ENCODE measurements at regions not wholly inside any gene's neighbourhood (a gene's known extent, or its start where the extent isn't known, plus 50 kb on each side); places are given as distances from the start of the nearest gene placed in this dataset.

GRCh38 chr17:15006421-15007128, 258.6 kb downstream of the PMP22 start:
- no peak for DNase-seq (ENCODE audit: low read depth in 1 of 2, low spot score in 1 of 2)
- H3K9me3 ChIP-seq (ENCODE audit: low read depth), result no peaks in the 10 kb centered on the region

GRCh38 chr17:15000661-15001060, 264.5 kb downstream of the PMP22 start:
- no peak for DNase-seq (ENCODE audit: low read depth in 1 of 2, low spot score in 1 of 2)
- Histone ChIP-seq H3K4me1 (ENCODE audit: low read depth) (no peaks in the 10 kb centered on the region), H3K27me3 (no peaks in the 10 kb centered on the region), H3K36me3 (no peaks in the 10 kb centered on the region), H3K9me3 (ENCODE audit: low read depth) (no peaks in the 10 kb centered on the region), H3K4me3 (no peak overlapping the region), H3K27ac (no peak overlapping the region)
- no peak for TF ChIP-seq CTCF (IDR thresholded peaks at IDR 0.05; ENCODE audit: low read depth, low read length)

More at GRCh38 chr17:15006421-15007128, 258.6 kb downstream of the PMP22 start:
- Histone ChIP-seq H3K27ac (no peak overlapping the region), H3K36me3 (no peaks in the 10 kb centered on the region), H3K27me3 (no peaks in the 10 kb centered on the region), H3K4me1 (ENCODE audit: low read depth) (no peaks in the 10 kb centered on the region), H3K4me3 (no peak overlapping the region)
- TF ChIP-seq CTCF (IDR thresholded peaks at IDR 0.05; ENCODE audit: low read depth, low read length), result no peak

- H3K27me3 ChIP-seq, result no peaks in the 10 kb centered on the region
- H3K27ac ChIP-seq, result no peak overlapping the region
- TF ChIP-seq CTCF (IDR thresholded peaks at IDR 0.05; ENCODE audit: low read depth, low read length), result no peak
- DNase-seq (ENCODE audit: low read depth in 1 of 2, low spot score in 1 of 2), result no peak
- H3K36me3 ChIP-seq, result no peaks in the 10 kb centered on the region
- no peaks in the 10 kb centered on the region for H3K9me3 ChIP-seq (ENCODE audit: low read depth)
- H3K4me3 ChIP-seq, result no peak overlapping the region
- no peaks in the 10 kb centered on the region for H3K4me1 ChIP-seq (ENCODE audit: low read depth)
Observed at GRCh38 chr17:14997290-14997689, 267.8 kb downstream of the PMP22 start.

GRCh38 chr17:14986127-14986526, 279.0 kb downstream of the PMP22 start:
- H3K27ac ChIP-seq, result no peak overlapping the region
- TF ChIP-seq CTCF (IDR thresholded peaks at IDR 0.05; ENCODE audit: low read depth, low read length), result no peak
- no peaks in the 10 kb centered on the region for H3K36me3 ChIP-seq
- no peaks in the 10 kb centered on the region for H3K27me3 ChIP-seq
- H3K4me3 ChIP-seq, result no peak overlapping the region
- no peak for DNase-seq (ENCODE audit: low read depth in 1 of 2, low spot score in 1 of 2)
- H3K9me3 ChIP-seq (ENCODE audit: low read depth), result no peaks in the 10 kb centered on the region
- H3K4me1 ChIP-seq (ENCODE audit: low read depth), result no peaks in the 10 kb centered on the region

- Histone ChIP-seq H3K36me3 (no peaks in the 10 kb centered on the region), H3K4me3 (no peak overlapping the region), H3K27ac (no peak overlapping the region), H3K4me1 (ENCODE audit: low read depth) (no peaks in the 10 kb centered on the region), H3K27me3 (no peaks in the 10 kb centered on the region), H3K9me3 (ENCODE audit: low read depth) (no peaks in the 10 kb centered on the region)
- no peak for DNase-seq (ENCODE audit: low read depth in 1 of 2, low spot score in 1 of 2)
- no peak for TF ChIP-seq CTCF (IDR thresholded peaks at IDR 0.05; ENCODE audit: low read depth, low read length)
Observed at GRCh38 chr17:14972844-14973243, 292.3 kb downstream of the PMP22 start.

All from cardiac muscle cell (in vitro differentiated cells and primary cell).